ENCODE measurements at regions not wholly inside any gene's neighbourhood (a gene's known extent, or its start where the extent isn't known, plus 50 kb on each side); places are given as distances from the start of the nearest gene placed in this dataset.

- H3K4me3 ChIP-seq = no peak overlapping the region
- no peaks in the 10 kb centered on the region for H3K36me3 ChIP-seq
- no peaks in the 10 kb centered on the region for H3K9me3 ChIP-seq
- no peak for TF ChIP-seq POLR2A (IDR thresholded peaks at IDR 0.05)
- no peak for TF ChIP-seq CTCF (IDR thresholded peaks at IDR 0.05)
- no peak for DNase-seq
- H3K27me3 ChIP-seq = no peaks in the 10 kb centered on the region
- no peak for ATAC-seq
- WGBS (ENCODE audit: insufficient coverage, low coverage, low lambda C conversion rate, missing lambda C conversion rate) = 46% methylated on average over 7 of the region's 11 CpGs
- H3K27ac ChIP-seq = no peak overlapping the region
- no peaks in the 10 kb centered on the region for H3K4me1 ChIP-seq
- intact Hi-C loops (cut with DNase I) = no loop called here
Observed at GRCh38 chr10:128693493-128694131, 567.4 kb upstream of the MKI67 start.

GRCh38 chr10:128694168-128694850 lies 568.1 kb upstream of the MKI67 start:
- no peak overlapping the region for H3K4me3 ChIP-seq
- H3K4me1 ChIP-seq = no peaks in the 10 kb centered on the region
- TF ChIP-seq CTCF (IDR thresholded peaks at IDR 0.05) (no peak), POLR2A (IDR thresholded peaks at IDR 0.05) (no peak)
- no peaks in the 10 kb centered on the region for H3K36me3 ChIP-seq
- no peaks in the 10 kb centered on the region for H3K9me3 ChIP-seq
- intact Hi-C loops (cut with DNase I) = no loop called here
- no peaks in the 10 kb centered on the region for H3K27me3 ChIP-seq
- WGBS (ENCODE audit: insufficient coverage, low coverage, low lambda C conversion rate, missing lambda C conversion rate) = 80% methylated on average over 17 of the region's 24 CpGs
- DNase-seq (no peak), ATAC-seq (no peak)
- no peak overlapping the region for H3K27ac ChIP-seq

- Histone ChIP-seq H3K4me1 (no peaks in the 10 kb centered on the region), H3K27ac (no peak overlapping the region), H3K27me3 (no peaks in the 10 kb centered on the region), H3K4me3 (no peak overlapping the region), H3K36me3 (no peaks in the 10 kb centered on the region), H3K9me3 (no peaks in the 10 kb centered on the region)
- ATAC-seq (no peak), DNase-seq (no peak)
- no peak for TF ChIP-seq CTCF (IDR thresholded peaks at IDR 0.05)
- no peak for TF ChIP-seq POLR2A (IDR thresholded peaks at IDR 0.05)
- intact Hi-C loops (cut with DNase I) = no loop called here
- 77% methylated on average over 15 of the region's 17 CpGs for WGBS (ENCODE audit: insufficient coverage, low coverage, low lambda C conversion rate, missing lambda C conversion rate)
Observed at GRCh38 chr10:128694851-128695725, 568.9 kb upstream of the MKI67 start.

GRCh38 chr10:128695931-128696330 lies 569.7 kb upstream of the MKI67 start:
- H3K9me3 ChIP-seq = no peaks in the 10 kb centered on the region
- no peaks in the 10 kb centered on the region for H3K27me3 ChIP-seq
- no peak overlapping the region for H3K27ac ChIP-seq
- H3K36me3 ChIP-seq = no peaks in the 10 kb centered on the region
- no peaks in the 10 kb centered on the region for H3K4me1 ChIP-seq
- TF ChIP-seq POLR2A (IDR thresholded peaks at IDR 0.05) (no peak), CTCF (IDR thresholded peaks at IDR 0.05) (no peak)
- DNase-seq = no peak
- ATAC-seq = peak in 1 of 4 donors; percentile 43
- WGBS (ENCODE audit: insufficient coverage, low coverage, low lambda C conversion rate, missing lambda C conversion rate) = 43% methylated on average over 2 of the region's 10 CpGs
- intact Hi-C loops (cut with DNase I) = no loop called here
- no peak overlapping the region for H3K4me3 ChIP-seq
